Subcutaneous abdominal adipose tissue (tissue), 5 donors: ENCODE measurements at regions not wholly inside any gene's neighbourhood (a gene's known extent, or its start where the extent isn't known, plus 50 kb on each side); places are given as distances from the start of the nearest gene placed in this dataset.

Source experiments
- H3K27ac ChIP-seq: one replicate; pipeline ENCODE4 v1.7.0; 2013; ENCODE audit warnings: low read depth, mild to moderate bottlenecking, inconsistent platforms, low read length, moderate library complexity
- H3K27me3 ChIP-seq, 5 donors: one replicate each; pipeline ENCODE4 v1.7.0; 2013; ENCODE audit warnings: low read length in 5 of 5, inconsistent platforms in 1 of 5; ENCODE audit not compliant: control insufficient read depth in 5 of 5, insufficient read depth in 4 of 5
- H3K36me3 ChIP-seq, 5 donors: one replicate each; pipeline ENCODE4 v1.7.0; 2013; ENCODE audit warnings: low read length in 5 of 5; ENCODE audit not compliant: control insufficient read depth in 5 of 5, insufficient read depth in 5 of 5
- H3K4me1 ChIP-seq, 5 donors: one replicate each; pipeline ENCODE4 v1.7.0; 2013; ENCODE audit warnings: low read length in 5 of 5, mild to moderate bottlenecking in 3 of 5, moderate library complexity in 1 of 5; ENCODE audit not compliant: control insufficient read depth in 5 of 5, insufficient read depth in 5 of 5
- H3K4me3 ChIP-seq, 5 donors: one replicate each; pipeline ENCODE4 v1.7.0; 2013; ENCODE audit warnings: low read length in 5 of 5, low read depth in 1 of 5
- H3K9ac ChIP-seq, 5 donors: one replicate each; pipeline ENCODE4 v1.7.0; 2013; ENCODE audit warnings: low read length in 5 of 5, mild to moderate bottlenecking in 4 of 5, moderate library complexity in 3 of 5
- H3K9me3 ChIP-seq, 5 donors: one replicate each; pipeline ENCODE4 v1.7.0; 2013; ENCODE audit warnings: low read length in 5 of 5; ENCODE audit not compliant: control insufficient read depth in 5 of 5
- donor health status: healthy.
- donor health status: healthy.
- donor health status: healthy.
- donor health status: healthy.
- donor health status: healthy.

DNA sequence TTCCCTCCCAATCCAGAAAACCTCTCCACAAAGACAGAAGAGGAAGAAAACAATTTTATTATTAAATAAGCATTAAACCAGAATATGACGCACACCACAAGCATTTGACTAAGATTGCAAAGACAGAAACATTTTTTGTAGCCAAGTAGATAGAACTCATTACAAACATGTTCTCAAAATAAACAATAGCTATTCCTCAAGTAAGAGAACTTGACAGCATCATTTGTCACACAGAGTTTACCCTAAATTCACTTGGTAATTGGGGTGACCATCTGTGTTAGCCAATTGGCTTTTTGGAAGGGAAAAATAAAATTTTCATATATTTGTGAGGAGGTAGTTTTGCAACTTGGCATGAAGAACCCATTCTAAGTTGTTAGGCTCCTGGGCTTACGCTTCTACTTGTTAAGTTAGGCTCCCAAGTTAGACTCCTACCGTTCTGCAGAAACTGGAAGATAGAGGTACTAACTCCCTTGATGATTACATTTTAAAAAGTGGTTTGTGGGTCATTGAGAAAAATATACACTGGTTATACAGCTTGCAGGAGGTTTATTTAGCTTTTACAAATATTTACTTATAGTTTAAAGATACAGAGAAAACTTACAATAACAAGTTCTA, 618.6 kb upstream of the CNTNAP2 start:
- Histone ChIP-seq H3K9ac (no peak overlapping the region), H3K4me3 (no peak overlapping the region), H3K36me3 (no peaks in the 10 kb centered on the region), H3K4me1 (no peaks in the 10 kb centered on the region), H3K27me3 (no peaks in the 10 kb centered on the region), H3K9me3 (peaks cover 0 to 3% (median 0%) of the 10 kb centered on the region in 5 donors), H3K27ac (no peak overlapping the region)

DNA sequence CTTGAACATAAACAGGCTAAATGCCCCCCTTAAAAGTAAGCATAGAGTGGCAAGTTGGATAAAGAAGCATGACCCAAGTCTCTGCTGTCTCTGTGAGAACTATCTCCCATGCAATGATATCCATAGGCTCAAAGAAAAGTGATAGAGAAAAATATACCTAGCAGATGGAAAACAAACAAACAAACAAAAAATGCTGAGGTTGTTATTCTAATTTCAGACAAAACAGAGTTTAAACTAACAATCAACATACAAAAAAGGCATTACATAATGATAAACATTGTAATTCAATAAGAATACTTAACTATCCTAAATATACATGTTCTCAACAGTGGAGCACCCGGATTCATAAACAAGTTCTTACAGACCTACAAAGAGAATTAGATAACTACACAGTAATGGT, 626.2 kb upstream of the CNTNAP2 start:
- Histone ChIP-seq H3K9ac (no peak overlapping the region), H3K4me3 (no peak overlapping the region), H3K27ac (no peak overlapping the region), H3K4me1 (no peaks in the 10 kb centered on the region), H3K27me3 (no peaks in the 10 kb centered on the region), H3K9me3 (peaks cover 3 to 17% (median 16%) of the 10 kb centered on the region in 5 donors), H3K36me3 (no peaks in the 10 kb centered on the region)

- Histone ChIP-seq H3K36me3 (no peaks in the 10 kb centered on the region), H3K4me3 (peak overlapping the region in 1 of 5 donors; percentile 9), H3K27me3 (no peaks in the 10 kb centered on the region), H3K9me3 (peaks cover 3 to 17% (median 16%) of the 10 kb centered on the region in 5 donors), H3K9ac (no peak overlapping the region), H3K4me1 (no peaks in the 10 kb centered on the region), H3K27ac (no peak overlapping the region)
These were observed 627.0 kb upstream of the CNTNAP2 start for GRCh38 chr7:145489609-145490008.

DNA sequence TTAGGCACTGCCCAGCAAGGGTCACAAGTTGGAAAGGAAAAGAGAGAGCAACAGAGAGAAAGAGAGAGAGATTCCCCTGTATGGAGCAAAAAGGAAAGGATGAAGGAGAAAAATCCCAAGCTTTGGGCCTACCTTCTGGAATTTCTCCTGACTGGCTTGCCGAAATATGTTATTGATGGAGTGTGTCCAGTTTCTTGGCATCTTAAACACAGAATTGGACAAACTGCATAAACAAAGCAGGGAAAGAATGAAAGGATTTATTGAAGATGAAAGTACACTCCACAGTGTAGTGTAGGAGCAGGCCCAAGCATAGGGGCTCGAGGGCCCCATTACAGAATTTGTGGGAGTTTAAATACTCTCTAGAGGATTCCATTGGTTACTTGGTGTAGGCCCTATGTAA, 627.8 kb upstream of the CNTNAP2 start:
- H3K4me3 ChIP-seq = no peak overlapping the region
- peaks cover 3 to 17% (median 16%) of the 10 kb centered on the region in 5 donors for H3K9me3 ChIP-seq
- H3K36me3 ChIP-seq = no peaks in the 10 kb centered on the region
- no peak overlapping the region for H3K9ac ChIP-seq
- no peaks in the 10 kb centered on the region for H3K27me3 ChIP-seq
- H3K27ac ChIP-seq = no peak overlapping the region
- H3K4me1 ChIP-seq = no peaks in the 10 kb centered on the region

- H3K36me3 ChIP-seq = no peaks in the 10 kb centered on the region
- no peak overlapping the region for H3K9ac ChIP-seq
- no peak overlapping the region for H3K4me3 ChIP-seq
- H3K27ac ChIP-seq = no peak overlapping the region
- H3K9me3 ChIP-seq = peaks cover 0 to 3% (median 0%) of the 10 kb centered on the region in 5 donors
- H3K4me1 ChIP-seq = no peaks in the 10 kb centered on the region
- H3K27me3 ChIP-seq = no peaks in the 10 kb centered on the region
These were observed 634.6 kb upstream of the CNTNAP2 start for GRCh38 chr7:145481985-145482384.

DNA sequence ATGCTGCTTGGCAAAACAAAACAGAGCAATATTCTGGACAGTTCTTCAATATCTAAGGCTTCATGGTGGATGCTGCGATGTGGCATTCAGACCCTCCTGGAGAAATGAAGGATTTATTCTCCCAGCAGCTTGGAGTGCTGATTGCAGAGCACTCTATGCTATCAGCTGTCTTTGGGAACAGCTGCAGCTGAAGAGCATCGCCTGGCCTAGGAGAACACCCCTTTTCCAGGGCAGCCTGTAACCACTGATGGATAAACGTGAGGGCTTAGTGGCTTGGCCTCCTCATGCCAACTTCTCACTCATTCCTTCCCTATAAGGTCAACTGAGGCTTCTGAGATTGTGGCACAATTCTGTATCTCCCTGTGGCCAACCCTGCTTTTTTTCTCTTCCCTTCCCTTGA, 638.1 kb upstream of the CNTNAP2 start:
- H3K9ac ChIP-seq = no peak overlapping the region
- H3K27me3 ChIP-seq = no peaks in the 10 kb centered on the region
- H3K27ac ChIP-seq = no peak overlapping the region
- H3K4me1 ChIP-seq = no peaks in the 10 kb centered on the region
- no peaks in the 10 kb centered on the region for H3K36me3 ChIP-seq
- H3K9me3 ChIP-seq = peaks cover 0 to 3% (median 0%) of the 10 kb centered on the region in 5 donors
- H3K4me3 ChIP-seq = no peak overlapping the region

DNA sequence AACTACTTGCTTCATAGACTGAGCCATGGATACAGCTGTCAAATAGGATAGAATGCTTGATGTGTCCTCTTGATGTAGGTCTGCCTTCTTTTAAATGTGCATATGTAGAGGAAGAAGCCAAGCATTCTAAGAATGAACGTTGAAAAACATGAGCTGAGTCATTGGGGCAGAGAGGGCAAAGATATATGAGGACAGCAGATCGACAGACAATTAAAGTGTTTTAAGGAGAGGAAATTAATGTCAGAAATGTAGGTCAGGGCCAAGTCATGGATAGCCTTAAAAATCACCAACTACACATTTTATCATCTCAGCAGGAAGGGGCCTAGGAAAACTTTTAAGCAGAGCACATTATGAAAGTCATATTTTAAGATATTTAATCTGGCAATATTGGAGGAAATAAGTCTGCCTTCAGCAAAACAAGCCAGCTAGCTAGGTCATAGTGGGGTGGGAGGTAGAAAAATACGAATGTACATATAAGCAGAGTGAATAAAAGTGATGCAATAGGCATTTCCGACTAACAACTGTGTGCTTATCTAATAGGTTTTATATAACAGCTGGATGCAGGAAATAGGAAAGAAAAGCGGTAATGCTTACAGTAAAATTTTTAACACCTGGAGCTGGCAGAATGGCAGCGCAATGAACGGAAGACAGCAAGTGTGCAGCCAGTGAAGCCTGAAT, 638.3 kb upstream of the TPK1 start:
- Histone ChIP-seq H3K36me3 (no peaks in the 10 kb centered on the region), H3K9me3 (peaks cover 0 to 3% (median 0%) of the 10 kb centered on the region in 5 donors)

GRCh38 chr7:145471883-145472282, 636.0 kb upstream of the TPK1 start:
- H3K9ac ChIP-seq = no peak overlapping the region
- no peaks in the 10 kb centered on the region for H3K36me3 ChIP-seq
- peaks cover 0 to 3% (median 0%) of the 10 kb centered on the region in 5 donors for H3K9me3 ChIP-seq
- H3K4me3 ChIP-seq = no peak overlapping the region
- H3K27me3 ChIP-seq = no peaks in the 10 kb centered on the region
- no peaks in the 10 kb centered on the region for H3K4me1 ChIP-seq
- H3K27ac ChIP-seq = no peak overlapping the region

More for the DNA sequence above, 638.3 kb upstream of the TPK1 start:
- H3K27ac ChIP-seq = no peak overlapping the region
- H3K4me3 ChIP-seq = no peak overlapping the region
- no peaks in the 10 kb centered on the region for H3K4me1 ChIP-seq
- no peak overlapping the region for H3K9ac ChIP-seq
- H3K27me3 ChIP-seq = no peaks in the 10 kb centered on the region

GRCh38 chr7:145464287-145464686, 628.4 kb upstream of the TPK1 start:
- H3K36me3 ChIP-seq = no peaks in the 10 kb centered on the region
- H3K27ac ChIP-seq = no peak overlapping the region
- H3K9ac ChIP-seq = no peak overlapping the region
- H3K9me3 ChIP-seq = peaks cover 0 to 9% (median 2%) of the 10 kb centered on the region in 5 donors
- no peaks in the 10 kb centered on the region for H3K4me1 ChIP-seq
- no peaks in the 10 kb centered on the region for H3K27me3 ChIP-seq
- no peak overlapping the region for H3K4me3 ChIP-seq

DNA sequence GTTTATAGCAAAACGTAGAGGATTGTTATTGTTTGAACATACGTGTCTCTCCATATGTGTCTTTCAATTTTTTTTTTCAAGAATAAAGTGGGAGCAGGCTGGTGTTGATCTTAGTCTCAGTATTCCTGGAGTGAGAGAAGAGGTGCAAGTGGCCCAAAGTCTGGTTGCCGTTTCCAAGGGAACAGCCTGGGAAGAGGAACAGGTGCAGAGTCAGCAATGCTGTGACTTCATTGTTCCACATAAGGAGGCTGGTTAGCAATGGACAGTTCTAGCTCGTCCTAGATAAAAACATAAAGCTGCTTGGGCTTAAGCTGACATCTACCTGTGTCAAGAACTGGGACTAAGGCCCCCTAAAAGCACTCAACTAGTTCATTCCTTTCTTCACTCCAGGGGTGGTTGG, 626.6 kb upstream of the TPK1 start:
- Histone ChIP-seq H3K27ac (no peak overlapping the region), H3K4me3 (no peak overlapping the region), H3K27me3 (no peaks in the 10 kb centered on the region), H3K4me1 (no peaks in the 10 kb centered on the region), H3K9ac (no peak overlapping the region), H3K36me3 (no peaks in the 10 kb centered on the region), H3K9me3 (peaks cover 0 to 9% (median 2%) of the 10 kb centered on the region in 5 donors)
